SU-DHL-6 (cell line): ENCODE measurements at regions not wholly inside any gene's neighbourhood (a gene's known extent, or its start where the extent isn't known, plus 50 kb on each side); places are given as distances from the start of the nearest gene placed in this dataset.
A peak's percentile ranks its signal among the peaks of the same experiment; 100 is the strongest.

Experiments used
- H2AFZ ChIP-seq: fragments of 200-600 bp; sonication (generic); 2 replicates; pipeline ENCODE4 v1.6.1; 2014; ENCODE audit warnings: low read depth, mild to moderate bottlenecking, moderate library complexity, mixed read lengths, antibody characterized with exemption, low read length; ENCODE audit not compliant: severe bottlenecking
- H3F3A ChIP-seq: fragments of 200-600 bp; shearing (Covaris generic); 2 replicates; pipeline ENCODE4 v1.6.0; 2016; ENCODE audit warnings: antibody characterized with exemption, mild to moderate bottlenecking; ENCODE audit not compliant: insufficient read depth
- H3K27ac ChIP-seq: fragments of 200-600 bp; sonication (generic); 2 replicates; pipeline ENCODE4 v1.5.1; 2016; ENCODE audit warnings: low read depth, mild to moderate bottlenecking, low read length, moderate library complexity, mixed read lengths
- H3K27me3 ChIP-seq: fragments of 200-600 bp; sonication (generic), shearing (Covaris generic); 2 replicates; pipeline ENCODE4 v1.6.0; 2014; ENCODE audit warnings: mild to moderate bottlenecking, low read length
- H3K36me3 ChIP-seq: fragments of 200-600 bp; sonication (generic); 2 replicates; pipeline ENCODE4 v1.6.1; 2014; ENCODE audit warnings: mild to moderate bottlenecking, low read length, mixed read lengths
- H3K4me2 ChIP-seq: fragments of 300-600, 200-600 bp; shearing (Covaris generic), sonication (generic); 2 replicates; pipeline ENCODE4 v1.6.0; 2014; ENCODE audit warnings: low read length, low read depth, mild to moderate bottlenecking; ENCODE audit not compliant: poor library complexity, severe bottlenecking
- H3K4me3 ChIP-seq: fragments of 200-600 bp; sonication (generic); 2 replicates; pipeline ENCODE4 v1.5.1; 2014; ENCODE audit warnings: antibody characterized with exemption, low read length, mild to moderate bottlenecking, mixed read lengths; ENCODE audit not compliant: insufficient read depth, poor library complexity, severe bottlenecking
- H3K79me2 ChIP-seq: fragments of 200-600 bp; sonication (generic); 2 replicates; pipeline ENCODE4 v1.6.1; 2014; ENCODE audit warnings: mild to moderate bottlenecking, low read length, moderate library complexity; ENCODE audit not compliant: insufficient read depth
- H3K9ac ChIP-seq: fragments of 200-600 bp; sonication (generic); 2 replicates; pipeline ENCODE4 v1.7.0; 2014; ENCODE audit warnings: mild to moderate bottlenecking, low read length
- H3K9me2 ChIP-seq: fragments of 200-600 bp; sonication (generic); replicated peaks from 2 replicates; pipeline ENCODE4 v1.6.1; 2014; ENCODE audit warnings: low read length; ENCODE audit not compliant: insufficient read depth
- H3K9me3 ChIP-seq: fragments of 200-600 bp; sonication (generic); 2 replicates; pipeline ENCODE4 v1.6.1; 2014; ENCODE audit warnings: low read length, mixed read lengths; ENCODE audit not compliant: insufficient read depth
- H4K20me1 ChIP-seq: fragments of 200-600 bp; sonication (generic); 2 replicates; pipeline ENCODE4 v1.6.1; 2014; ENCODE audit warnings: low read depth, mild to moderate bottlenecking, antibody characterized with exemption, low read length, moderate library complexity, mixed read lengths
- EZH2phosphoT487 ChIP-seq: fragments of 200-600 bp; sonication (generic), shearing (Covaris generic); conservative IDR thresholded peaks from 2 replicates; pipeline ENCODE4 v1.6.1; 2018; ENCODE audit warnings: mild to moderate bottlenecking, antibody characterized with exemption, low read length, moderate library complexity, mixed read lengths
- TF ChIP-seq, protein P1 (sequence below): fragments of 200-600 bp; sonication (generic); IDR thresholded peaks from one replicate; pipeline ENCODE4 v1.5.1; 2017; ENCODE audit warnings: antibody characterized with exemption, mild to moderate bottlenecking, low read length, moderate library complexity; ENCODE audit not compliant: insufficient read depth, poor library complexity, severe bottlenecking

DNA sequence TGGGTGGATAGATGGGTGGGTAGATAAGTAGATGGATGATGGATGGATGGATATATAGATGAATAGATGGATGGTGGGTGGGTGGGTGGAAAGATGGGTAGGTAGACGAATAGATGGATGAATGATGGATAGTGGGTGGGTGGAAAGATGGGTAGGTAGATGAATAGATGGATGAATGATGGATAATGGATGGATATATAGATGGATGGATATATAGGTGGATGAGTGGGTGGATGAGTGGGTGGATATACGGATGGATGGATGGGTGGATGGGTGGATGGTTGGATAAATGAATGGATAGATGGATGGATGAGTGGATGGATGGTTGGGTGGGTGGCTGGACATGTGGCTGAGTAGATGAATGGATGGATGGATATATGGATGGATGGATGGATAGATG lies 53.1 kb upstream of the THY1 start:
- TF ChIP-seq EZH2phosphoT487 = no peak
- TF ChIP-seq, protein P1, sequence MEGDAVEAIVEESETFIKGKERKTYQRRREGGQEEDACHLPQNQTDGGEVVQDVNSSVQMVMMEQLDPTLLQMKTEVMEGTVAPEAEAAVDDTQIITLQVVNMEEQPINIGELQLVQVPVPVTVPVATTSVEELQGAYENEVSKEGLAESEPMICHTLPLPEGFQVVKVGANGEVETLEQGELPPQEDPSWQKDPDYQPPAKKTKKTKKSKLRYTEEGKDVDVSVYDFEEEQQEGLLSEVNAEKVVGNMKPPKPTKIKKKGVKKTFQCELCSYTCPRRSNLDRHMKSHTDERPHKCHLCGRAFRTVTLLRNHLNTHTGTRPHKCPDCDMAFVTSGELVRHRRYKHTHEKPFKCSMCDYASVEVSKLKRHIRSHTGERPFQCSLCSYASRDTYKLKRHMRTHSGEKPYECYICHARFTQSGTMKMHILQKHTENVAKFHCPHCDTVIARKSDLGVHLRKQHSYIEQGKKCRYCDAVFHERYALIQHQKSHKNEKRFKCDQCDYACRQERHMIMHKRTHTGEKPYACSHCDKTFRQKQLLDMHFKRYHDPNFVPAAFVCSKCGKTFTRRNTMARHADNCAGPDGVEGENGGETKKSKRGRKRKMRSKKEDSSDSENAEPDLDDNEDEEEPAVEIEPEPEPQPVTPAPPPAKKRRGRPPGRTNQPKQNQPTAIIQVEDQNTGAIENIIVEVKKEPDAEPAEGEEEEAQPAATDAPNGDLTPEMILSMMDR = no peak
- H3K4me3 ChIP-seq = no peak overlapping the region
- H3F3A ChIP-seq = no peaks in the 10 kb centered on the region
- H3K79me2 ChIP-seq = no peaks in the 10 kb centered on the region
- H3K9me2 ChIP-seq = no peaks in the 10 kb centered on the region
- no peak overlapping the region for H3K27ac ChIP-seq
- no peaks in the 10 kb centered on the region for H3K36me3 ChIP-seq
- no peak overlapping the region for H3K9ac ChIP-seq
- no peaks in the 10 kb centered on the region for H3K27me3 ChIP-seq
- no peaks in the 10 kb centered on the region for H4K20me1 ChIP-seq
- no peak overlapping the region for H3K4me2 ChIP-seq
- H2AFZ ChIP-seq = no peak overlapping the region
- H3K9me3 ChIP-seq = no peaks in the 10 kb centered on the region

DNA sequence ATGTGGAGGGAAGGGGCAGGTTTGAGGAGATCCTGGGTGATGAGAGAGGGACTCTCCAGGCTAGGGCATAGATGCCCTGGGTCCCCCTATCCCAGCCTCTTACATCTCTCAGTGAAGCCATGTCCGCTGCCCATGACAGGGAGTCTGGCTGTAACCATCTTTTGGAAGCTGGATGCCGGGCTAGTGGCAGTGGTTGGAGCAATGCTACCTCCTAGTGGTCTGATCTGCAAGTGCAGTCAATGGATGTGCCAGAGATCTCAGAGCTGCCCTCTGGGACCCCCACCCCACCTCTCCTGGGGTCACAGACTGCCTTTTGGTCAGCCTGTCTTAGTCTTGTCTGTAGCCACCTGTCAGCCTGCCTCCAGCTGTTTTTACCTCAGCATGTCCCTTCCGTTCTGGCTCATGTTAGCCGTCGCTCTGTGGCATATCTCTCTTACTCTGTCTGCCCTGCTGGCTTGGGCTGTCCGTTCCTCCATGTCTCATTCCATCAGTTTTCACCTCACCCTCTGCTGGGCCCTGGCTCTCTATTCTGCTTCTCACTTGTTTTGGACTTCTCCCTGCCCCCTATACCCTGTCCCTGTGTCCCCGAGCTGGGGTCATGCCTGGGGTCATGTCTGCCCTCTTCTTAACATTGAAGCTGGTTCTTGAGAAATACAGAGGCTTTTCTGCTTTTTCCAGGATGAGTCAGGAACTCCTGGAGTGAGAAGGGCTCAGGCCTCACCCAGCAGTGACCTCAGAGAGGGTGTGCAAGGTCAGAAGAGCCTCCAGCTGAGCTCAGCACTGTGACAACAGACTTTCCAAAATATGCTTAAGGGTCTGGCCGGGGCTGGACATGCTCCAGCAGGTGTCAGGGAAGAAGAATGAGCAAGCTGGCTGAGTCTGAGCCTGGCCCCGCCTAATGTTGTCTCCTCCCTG lies 52.0 kb upstream of the THY1 start:
- Histone ChIP-seq H3K79me2 (no peaks in the 10 kb centered on the region), H3K9me3 (no peaks in the 10 kb centered on the region), H3K4me3 (no peak overlapping the region), H3K36me3 (no peaks in the 10 kb centered on the region), H3K9me2 (no peaks in the 10 kb centered on the region), H3K4me2 (no peak overlapping the region), H3K27me3 (no peaks in the 10 kb centered on the region), H3F3A (no peaks in the 10 kb centered on the region), H2AFZ (no peak overlapping the region), H3K9ac (no peak overlapping the region), H4K20me1 (no peaks in the 10 kb centered on the region), H3K27ac (no peak overlapping the region)
- TF ChIP-seq EZH2phosphoT487 = no peak
- TF ChIP-seq, protein P1 = peak; percentile 82

GRCh38 chr11:119473901-119474681 lies 51.1 kb upstream of the THY1 start:
- H3K4me3 ChIP-seq = no peak overlapping the region
- H4K20me1 ChIP-seq = no peaks in the 10 kb centered on the region
- H3K9ac ChIP-seq = no peak overlapping the region
- no peak overlapping the region for H3K4me2 ChIP-seq
- H3K9me3 ChIP-seq = no peaks in the 10 kb centered on the region
- no peak overlapping the region for H3K27ac ChIP-seq
- no peaks in the 10 kb centered on the region for H3F3A ChIP-seq
- no peaks in the 10 kb centered on the region for H3K36me3 ChIP-seq
- TF ChIP-seq EZH2phosphoT487 = no peak
- TF ChIP-seq, protein P1 = no peak
- no peaks in the 10 kb centered on the region for H3K79me2 ChIP-seq
- H3K9me2 ChIP-seq = no peaks in the 10 kb centered on the region
- H2AFZ ChIP-seq = no peak overlapping the region
- no peaks in the 10 kb centered on the region for H3K27me3 ChIP-seq
